ENCODE measurements at regions not wholly inside any gene's neighbourhood (a gene's known extent, or its start where the extent isn't known, plus 50 kb on each side); places are given as distances from the start of the nearest gene placed in this dataset.

DNA sequence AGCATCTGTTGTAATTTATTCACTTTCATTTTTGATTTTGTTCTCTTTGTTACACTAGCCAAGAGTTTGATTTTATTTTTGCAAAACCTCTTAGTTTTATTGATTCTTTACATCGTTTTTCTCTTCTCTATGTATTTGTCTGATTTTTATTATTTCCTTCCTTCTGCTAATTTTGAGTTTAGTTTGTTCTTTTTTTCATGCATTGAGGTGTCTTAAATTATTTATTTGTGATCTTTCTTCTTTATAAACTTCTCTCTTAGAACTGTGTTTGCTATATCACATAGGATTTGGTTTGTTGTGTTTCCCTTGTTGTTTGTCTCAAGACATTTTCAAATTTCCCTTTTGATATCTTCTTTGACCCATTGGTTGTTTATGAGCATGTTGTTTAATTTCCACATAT lies 51.7 kb upstream of the NFKBIA start:
- TF ChIP-seq, protein P1, sequence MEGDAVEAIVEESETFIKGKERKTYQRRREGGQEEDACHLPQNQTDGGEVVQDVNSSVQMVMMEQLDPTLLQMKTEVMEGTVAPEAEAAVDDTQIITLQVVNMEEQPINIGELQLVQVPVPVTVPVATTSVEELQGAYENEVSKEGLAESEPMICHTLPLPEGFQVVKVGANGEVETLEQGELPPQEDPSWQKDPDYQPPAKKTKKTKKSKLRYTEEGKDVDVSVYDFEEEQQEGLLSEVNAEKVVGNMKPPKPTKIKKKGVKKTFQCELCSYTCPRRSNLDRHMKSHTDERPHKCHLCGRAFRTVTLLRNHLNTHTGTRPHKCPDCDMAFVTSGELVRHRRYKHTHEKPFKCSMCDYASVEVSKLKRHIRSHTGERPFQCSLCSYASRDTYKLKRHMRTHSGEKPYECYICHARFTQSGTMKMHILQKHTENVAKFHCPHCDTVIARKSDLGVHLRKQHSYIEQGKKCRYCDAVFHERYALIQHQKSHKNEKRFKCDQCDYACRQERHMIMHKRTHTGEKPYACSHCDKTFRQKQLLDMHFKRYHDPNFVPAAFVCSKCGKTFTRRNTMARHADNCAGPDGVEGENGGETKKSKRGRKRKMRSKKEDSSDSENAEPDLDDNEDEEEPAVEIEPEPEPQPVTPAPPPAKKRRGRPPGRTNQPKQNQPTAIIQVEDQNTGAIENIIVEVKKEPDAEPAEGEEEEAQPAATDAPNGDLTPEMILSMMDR (IDR thresholded peaks at IDR 0.05; ENCODE audit: insufficient read depth, low read length) = no peak
- TF ChIP-seq, protein P2, sequence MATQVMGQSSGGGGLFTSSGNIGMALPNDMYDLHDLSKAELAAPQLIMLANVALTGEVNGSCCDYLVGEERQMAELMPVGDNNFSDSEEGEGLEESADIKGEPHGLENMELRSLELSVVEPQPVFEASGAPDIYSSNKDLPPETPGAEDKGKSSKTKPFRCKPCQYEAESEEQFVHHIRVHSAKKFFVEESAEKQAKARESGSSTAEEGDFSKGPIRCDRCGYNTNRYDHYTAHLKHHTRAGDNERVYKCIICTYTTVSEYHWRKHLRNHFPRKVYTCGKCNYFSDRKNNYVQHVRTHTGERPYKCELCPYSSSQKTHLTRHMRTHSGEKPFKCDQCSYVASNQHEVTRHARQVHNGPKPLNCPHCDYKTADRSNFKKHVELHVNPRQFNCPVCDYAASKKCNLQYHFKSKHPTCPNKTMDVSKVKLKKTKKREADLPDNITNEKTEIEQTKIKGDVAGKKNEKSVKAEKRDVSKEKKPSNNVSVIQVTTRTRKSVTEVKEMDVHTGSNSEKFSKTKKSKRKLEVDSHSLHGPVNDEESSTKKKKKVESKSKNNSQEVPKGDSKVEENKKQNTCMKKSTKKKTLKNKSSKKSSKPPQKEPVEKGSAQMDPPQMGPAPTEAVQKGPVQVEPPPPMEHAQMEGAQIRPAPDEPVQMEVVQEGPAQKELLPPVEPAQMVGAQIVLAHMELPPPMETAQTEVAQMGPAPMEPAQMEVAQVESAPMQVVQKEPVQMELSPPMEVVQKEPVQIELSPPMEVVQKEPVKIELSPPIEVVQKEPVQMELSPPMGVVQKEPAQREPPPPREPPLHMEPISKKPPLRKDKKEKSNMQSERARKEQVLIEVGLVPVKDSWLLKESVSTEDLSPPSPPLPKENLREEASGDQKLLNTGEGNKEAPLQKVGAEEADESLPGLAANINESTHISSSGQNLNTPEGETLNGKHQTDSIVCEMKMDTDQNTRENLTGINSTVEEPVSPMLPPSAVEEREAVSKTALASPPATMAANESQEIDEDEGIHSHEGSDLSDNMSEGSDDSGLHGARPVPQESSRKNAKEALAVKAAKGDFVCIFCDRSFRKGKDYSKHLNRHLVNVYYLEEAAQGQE (IDR thresholded peaks at IDR 0.05; ENCODE audit: insufficient replicate concordance, low read depth) = no peak
- TF ChIP-seq GABPA (IDR thresholded peaks at IDR 0.05; ENCODE audit: low read depth) (no peak), SPI1 (IDR thresholded peaks at IDR 0.05; ENCODE audit: borderline replicate concordance, low read depth) (no peak), POLR2AphosphoS5 (IDR thresholded peaks at IDR 0.05; ENCODE audit: low read depth) (no peak)
- DNase-seq (ENCODE audit: low read depth in 1 of 2, low spot score in 1 of 2) = no peak
- H3K27me3 ChIP-seq (ENCODE audit: insufficient read depth, poor library complexity, severe bottlenecking) = no peaks in the 10 kb centered on the region

DNA sequence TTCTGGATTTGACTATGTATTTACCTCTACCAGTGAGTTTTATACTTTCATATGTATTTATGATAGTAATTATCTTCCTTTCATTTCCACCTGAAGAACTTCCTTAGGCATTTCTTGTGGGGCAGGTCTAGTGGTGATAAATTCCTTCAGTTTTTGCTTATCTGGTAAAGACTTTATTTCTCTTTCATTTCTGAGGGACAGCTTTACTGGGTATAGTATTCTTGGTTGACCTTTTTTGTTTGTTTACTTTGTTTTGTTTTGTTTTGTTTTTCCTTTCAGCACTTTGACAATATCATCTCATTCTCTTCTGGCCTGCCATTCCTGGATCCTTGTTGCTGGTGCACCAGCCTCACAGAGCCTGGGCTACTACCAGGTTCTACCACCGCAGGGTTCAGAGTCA lies 53.9 kb upstream of the NFKBIA start:
- no peak for DNase-seq (ENCODE audit: low read depth in 1 of 2, low spot score in 1 of 2)
- H3K27ac ChIP-seq (replicated peaks) = no peak overlapping the region
- H3K27me3 ChIP-seq (ENCODE audit: insufficient read depth, poor library complexity, severe bottlenecking) = no peaks in the 10 kb centered on the region
- H3K4me3 ChIP-seq (replicated peaks; ENCODE audit: insufficient read depth, low read length) = no peak overlapping the region
- no peak for TF ChIP-seq SPI1 (IDR thresholded peaks at IDR 0.05; ENCODE audit: borderline replicate concordance, low read depth)
- TF ChIP-seq, protein P1 (IDR thresholded peaks at IDR 0.05; ENCODE audit: insufficient read depth, low read length) = no peak
- TF ChIP-seq POLR2AphosphoS5 (IDR thresholded peaks at IDR 0.05; ENCODE audit: low read depth) = no peak
- TF ChIP-seq, protein P2 (IDR thresholded peaks at IDR 0.05; ENCODE audit: insufficient replicate concordance, low read depth) = no peak
- TF ChIP-seq GABPA (IDR thresholded peaks at IDR 0.05; ENCODE audit: low read depth) = no peak

More for the DNA sequence above, 51.7 kb upstream of the NFKBIA start:
- H3K4me3 ChIP-seq (replicated peaks; ENCODE audit: insufficient read depth, low read length) = no peak overlapping the region
- H3K27ac ChIP-seq (replicated peaks) = no peak overlapping the region

DNA sequence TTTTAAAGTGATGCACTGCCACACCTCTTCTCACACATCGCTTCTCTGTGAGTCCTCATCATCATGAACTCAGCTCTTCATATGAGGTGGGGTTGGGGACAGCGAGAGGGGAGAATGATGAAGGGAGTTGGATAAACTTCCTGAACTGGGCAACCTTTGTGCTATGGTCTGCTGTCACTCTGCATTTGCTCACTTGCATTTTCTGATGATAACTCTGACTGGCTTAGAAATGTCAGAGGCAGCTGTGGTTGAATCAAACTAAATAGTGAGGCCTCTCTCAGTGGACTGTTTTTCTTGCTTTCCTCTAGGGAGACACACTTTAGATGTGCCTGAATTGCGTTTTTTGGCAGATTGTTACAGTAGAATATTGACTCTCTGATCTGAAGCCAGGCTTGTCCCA lies 55.2 kb upstream of the NFKBIA start:
- no peaks in the 10 kb centered on the region for H3K27me3 ChIP-seq (ENCODE audit: insufficient read depth, poor library complexity, severe bottlenecking)
- TF ChIP-seq POLR2AphosphoS5 (IDR thresholded peaks at IDR 0.05; ENCODE audit: low read depth) (no peak), GABPA (IDR thresholded peaks at IDR 0.05; ENCODE audit: low read depth) (no peak), SPI1 (IDR thresholded peaks at IDR 0.05; ENCODE audit: borderline replicate concordance, low read depth) (no peak)
- TF ChIP-seq, protein P1 (IDR thresholded peaks at IDR 0.05; ENCODE audit: insufficient read depth, low read length) = no peak
- TF ChIP-seq, protein P2 (IDR thresholded peaks at IDR 0.05; ENCODE audit: insufficient replicate concordance, low read depth) = no peak
- H3K4me3 ChIP-seq (replicated peaks; ENCODE audit: insufficient read depth, low read length) = no peak overlapping the region
- DNase-seq (ENCODE audit: low read depth in 1 of 2, low spot score in 1 of 2) = no peak
- no peak overlapping the region for H3K27ac ChIP-seq (replicated peaks)
